ENCODE measurements at regions not wholly inside any gene's neighbourhood (a gene's known extent, or its start where the extent isn't known, plus 50 kb on each side); places are given as distances from the start of the nearest gene placed in this dataset.

DNA sequence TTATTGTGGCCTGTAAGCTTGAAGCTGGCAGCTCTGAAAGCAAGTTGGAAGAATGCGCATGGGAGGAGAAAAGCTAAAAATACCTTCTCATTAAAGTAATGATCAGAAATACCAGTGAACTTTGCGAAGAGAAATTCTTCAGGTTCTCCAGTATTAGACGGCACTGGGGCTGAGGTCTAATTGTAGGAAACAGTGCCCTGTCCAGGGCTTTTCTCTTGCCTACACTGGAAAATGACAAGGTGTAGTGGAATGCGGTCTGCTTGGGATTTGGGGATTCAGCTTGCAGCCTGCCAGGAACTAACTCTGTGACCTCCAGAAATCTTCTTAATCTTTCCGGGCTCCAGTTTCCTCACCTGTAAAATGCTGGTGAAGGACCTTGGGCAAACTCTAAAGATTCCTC is 53.3 kb upstream of the KCNJ16 start:
- DNase-seq (ENCODE audit: low spot score): no peak

DNA sequence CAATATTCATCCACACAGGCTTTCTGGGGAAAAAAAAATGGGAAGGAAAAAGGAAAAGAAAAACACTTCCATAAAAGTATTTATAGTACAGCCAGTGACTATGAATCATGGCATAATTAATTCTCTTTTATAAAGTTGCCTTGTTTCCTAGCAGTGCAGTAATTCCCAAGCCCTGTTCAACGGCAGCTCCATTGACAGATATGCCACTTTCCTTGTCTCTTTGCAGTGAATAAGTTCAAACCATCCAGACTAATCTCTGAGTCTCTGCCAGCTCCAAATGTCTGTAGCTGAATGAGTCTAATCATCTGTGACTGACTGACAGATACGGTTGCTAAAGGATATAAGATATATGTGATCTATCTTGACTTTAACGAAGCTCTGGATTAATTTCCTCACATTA is 52.9 kb upstream of the KCNJ16 start:
- no peak for DNase-seq (ENCODE audit: low spot score)

DNA sequence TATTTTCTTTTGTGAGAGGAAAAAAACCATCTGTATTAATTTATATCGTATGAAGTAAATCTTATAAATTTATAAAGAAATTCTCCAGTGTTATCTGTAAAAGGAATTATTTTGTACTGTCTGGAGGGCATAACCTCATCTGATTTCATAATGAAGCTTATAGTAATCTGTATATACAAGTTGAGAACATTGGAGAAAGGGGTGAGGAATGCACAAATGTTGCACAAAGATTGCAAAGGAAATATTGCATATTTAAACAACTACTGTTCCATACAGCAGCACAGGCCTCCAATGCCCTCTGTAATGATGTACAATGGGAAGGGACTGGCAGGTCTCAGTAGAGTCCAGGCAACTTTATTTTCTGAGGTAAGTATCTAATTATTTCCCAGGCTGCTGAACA is 50.8 kb upstream of the KCNJ16 start:
- DNase-seq (ENCODE audit: low spot score): no peak
